H7 (cell line): ENCODE measurements at regions not wholly inside any gene's neighbourhood (a gene's known extent, or its start where the extent isn't known, plus 50 kb on each side); places are given as distances from the start of the nearest gene placed in this dataset.
"Not testable (repeated sequence)": the region's sequence is repeated elsewhere in the genome, so short reads cannot be mapped to it uniquely, and the experiment has no call there.

Source experiments
- DNase-seq: peaks from one replicate; pipeline ENCODE4 v3.0.0; 2012
- H3K27me3 ChIP-seq: 2 replicates; pipeline ENCODE4 v1.6.0; 2011; ENCODE audit warnings: mild to moderate bottlenecking, low read length; ENCODE audit not compliant: control insufficient read depth, insufficient read depth
- H3K36me3 ChIP-seq: replicated peaks from 2 replicates; pipeline ENCODE4 v1.5.1; 2011; ENCODE audit warnings: low read length; ENCODE audit not compliant: control insufficient read depth, insufficient read depth
- H3K4me3 ChIP-seq: 2 replicates; pipeline ENCODE4 v1.5.1; 2011; ENCODE audit warnings: low read depth, mild to moderate bottlenecking, control low read depth, low read length, moderate library complexity; ENCODE audit not compliant: insufficient read depth

DNA sequence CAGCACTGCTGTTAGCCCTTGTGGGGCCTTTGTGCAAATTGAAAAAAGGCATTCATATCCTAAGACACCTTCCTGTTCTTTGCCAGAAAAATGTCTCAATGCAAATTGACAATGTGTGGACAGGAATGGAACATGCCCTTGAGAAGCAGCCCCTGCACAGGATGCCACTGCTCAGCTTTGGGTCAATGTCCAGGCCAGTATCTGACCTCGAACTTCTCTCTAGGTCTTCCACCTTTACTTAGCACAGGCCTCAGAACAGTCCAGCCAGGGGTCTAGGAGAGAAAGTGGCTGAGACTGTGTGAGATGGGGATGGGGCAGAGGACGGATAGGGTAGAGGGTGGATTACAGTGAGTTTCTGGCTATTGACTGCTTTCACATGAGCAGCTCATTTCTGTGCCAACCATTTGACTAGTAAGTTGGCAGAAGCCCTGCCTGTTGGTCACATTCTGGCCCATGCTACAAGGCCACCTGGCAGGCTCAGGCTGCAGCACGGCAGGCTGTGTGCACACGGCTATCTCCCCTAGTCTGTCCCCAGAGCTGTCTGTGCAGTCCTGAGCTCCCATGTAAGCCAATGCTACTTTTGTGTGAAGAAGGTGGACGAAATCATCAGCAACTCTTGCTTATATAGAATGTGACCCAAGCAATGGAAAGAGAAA, 254.5 kb upstream of the PLGLB1 start:
- H3K4me3 ChIP-seq, H3K36me3 ChIP-seq, H3K27me3 ChIP-seq, DNase-seq: not testable (repeated sequence)

DNA sequence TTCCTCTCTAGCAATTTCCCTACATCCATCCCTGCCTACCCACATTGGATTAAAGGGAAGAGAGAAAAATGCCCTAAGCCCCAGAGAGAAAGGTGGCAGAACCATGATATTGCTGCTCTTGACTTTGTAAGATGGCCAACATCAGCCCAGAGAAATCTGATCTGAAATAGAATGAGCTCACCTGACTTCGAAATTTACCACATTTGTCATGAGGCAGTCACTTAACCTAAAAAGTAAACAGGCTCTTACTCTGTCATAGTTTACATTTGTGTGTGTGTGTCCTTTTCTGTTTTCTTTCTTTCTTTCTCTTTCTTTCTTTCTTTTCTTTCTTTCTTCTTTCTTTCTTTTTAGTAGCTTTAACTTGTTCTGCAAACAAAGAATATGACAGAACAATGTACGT, 255.0 kb upstream of the PLGLB1 start:
- not testable (repeated sequence) for DNase-seq, H3K4me3 ChIP-seq, H3K36me3 ChIP-seq, H3K27me3 ChIP-seq

DNA sequence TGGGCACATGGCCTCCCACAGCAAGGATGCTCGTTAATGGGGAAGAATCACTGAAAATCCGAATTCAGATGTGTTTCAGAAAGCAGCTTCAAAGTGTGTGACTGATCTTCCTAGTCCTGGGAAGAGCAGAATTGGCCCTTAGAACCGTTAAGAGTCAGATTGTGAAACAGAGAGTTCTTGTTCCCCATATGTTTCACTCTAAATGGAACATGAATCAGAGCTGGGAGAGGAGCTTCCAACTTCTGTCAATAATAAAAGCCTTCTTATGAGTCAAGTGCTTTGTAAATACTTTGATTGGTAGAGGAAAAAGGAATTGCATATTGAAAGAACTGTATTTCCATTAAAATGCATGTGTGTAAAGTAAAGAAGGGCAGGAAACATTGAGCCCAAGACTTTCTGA, 256.1 kb upstream of the PLGLB1 start:
- H3K36me3 ChIP-seq, H3K27me3 ChIP-seq, H3K4me3 ChIP-seq, DNase-seq: not testable (repeated sequence)

DNA sequence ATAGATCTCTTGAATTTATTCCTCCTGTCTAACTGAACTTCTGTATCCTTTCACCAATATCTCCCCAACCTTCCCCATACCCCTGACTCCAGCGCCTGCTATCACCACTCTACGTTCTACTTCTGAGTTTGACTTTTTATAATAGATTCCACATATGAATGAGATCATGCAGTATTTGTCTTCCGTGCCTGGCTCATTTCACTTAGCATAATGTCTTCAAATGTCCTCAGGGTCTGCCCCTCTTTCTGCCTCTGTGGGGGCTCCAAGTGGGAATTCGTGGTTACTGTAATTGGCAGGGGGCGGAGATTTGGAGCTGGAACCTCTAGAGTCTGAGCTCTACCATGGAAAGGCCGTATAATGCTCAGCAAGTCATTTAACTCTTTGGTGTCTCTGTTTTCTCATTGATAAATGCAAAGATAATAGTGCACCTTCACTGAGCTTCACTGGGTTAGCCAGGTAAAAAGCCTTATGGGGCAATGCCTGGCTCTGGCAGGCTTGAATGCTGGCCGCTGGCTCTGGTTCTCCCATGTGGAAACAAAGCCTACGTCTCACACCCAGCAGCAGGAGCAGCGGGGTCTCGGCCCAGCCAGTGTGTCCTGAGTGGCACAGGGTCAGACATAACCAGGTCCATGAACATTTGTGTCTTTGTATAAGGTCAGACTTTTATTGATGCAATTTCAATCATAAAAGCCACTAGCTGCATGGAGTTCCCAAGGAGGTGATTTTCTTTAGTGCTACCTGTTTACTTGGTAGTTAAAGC, 259.1 kb upstream of the PLGLB1 start:
- not testable (repeated sequence) for H3K27me3 ChIP-seq, DNase-seq, H3K4me3 ChIP-seq, H3K36me3 ChIP-seq

DNA sequence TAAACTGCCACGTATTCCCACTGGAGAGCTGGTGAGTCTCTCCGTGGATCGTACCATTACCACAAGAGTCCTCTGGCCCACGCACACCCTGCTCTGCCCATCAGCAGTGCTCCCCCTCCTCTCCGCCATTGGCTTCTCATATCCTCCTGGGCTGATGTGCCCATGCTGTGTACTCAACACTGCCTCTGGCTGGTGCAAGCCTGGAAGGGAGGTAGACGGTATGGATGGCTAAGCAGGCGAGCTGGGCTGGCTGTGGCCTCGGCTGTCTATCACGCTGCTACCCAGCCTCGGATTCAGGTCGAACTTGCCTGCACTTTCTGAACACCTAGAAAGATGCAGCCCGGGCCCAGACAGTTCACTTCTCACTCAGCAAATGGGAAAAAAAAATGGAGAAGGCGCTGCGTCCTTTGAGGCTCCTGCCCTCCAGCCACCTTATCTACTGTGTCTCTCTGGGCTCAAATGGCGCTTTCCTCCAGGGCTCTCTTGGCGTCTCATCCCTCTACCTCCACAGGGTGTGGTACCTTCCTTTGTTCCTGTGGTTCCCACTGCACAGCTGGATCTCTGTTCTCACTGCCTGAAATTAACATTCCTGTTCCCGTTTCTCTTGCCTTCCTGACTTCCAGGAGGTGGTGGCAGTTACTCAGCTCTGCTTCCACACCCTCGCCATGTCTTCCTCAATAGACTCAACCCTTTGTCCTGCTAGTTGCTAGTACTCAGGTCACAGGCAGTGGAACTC, 262.3 kb upstream of the PLGLB1 start:
- H3K4me3 ChIP-seq, H3K36me3 ChIP-seq, H3K27me3 ChIP-seq: not testable (repeated sequence)
- DNase-seq: peak; percentile 17

DNA sequence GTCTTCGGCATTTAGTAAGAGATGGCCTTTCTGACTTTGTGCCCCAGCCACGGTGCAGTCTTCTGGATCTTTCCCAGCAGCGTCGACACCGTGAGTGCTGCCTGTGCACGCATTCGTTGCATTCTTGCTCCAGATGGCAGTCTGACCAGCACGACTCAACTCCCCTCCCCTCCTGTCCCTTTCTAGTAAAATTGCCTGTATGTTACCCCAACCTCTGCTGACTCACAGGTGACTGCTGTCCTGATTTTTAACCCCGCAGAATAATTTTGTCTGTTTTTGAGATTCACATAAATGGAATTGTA, 262.8 kb upstream of the PLGLB1 start:
- not testable (repeated sequence) for H3K36me3 ChIP-seq, H3K27me3 ChIP-seq, H3K4me3 ChIP-seq, DNase-seq

DNA sequence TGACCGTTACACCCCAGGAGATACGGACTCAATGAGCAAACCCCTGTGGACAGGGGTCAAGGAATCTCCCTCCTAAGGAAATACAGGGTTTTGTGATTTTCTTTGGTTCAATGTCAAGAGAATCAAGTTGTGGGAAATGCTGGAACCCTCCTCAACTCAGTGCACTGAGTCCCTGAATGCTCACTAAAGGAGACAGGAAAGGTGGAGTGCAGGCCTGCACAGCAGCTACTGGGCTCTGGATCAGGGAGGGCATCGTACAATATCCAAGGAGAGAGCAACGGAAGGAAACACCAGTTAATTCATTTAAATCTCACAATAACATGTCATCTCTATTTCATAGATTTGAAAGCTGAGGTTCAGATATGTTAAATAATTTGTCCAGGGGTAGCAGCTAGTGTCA, 263.5 kb upstream of the PLGLB1 start:
- H3K36me3 ChIP-seq, H3K4me3 ChIP-seq, DNase-seq, H3K27me3 ChIP-seq: not testable (repeated sequence)

DNA sequence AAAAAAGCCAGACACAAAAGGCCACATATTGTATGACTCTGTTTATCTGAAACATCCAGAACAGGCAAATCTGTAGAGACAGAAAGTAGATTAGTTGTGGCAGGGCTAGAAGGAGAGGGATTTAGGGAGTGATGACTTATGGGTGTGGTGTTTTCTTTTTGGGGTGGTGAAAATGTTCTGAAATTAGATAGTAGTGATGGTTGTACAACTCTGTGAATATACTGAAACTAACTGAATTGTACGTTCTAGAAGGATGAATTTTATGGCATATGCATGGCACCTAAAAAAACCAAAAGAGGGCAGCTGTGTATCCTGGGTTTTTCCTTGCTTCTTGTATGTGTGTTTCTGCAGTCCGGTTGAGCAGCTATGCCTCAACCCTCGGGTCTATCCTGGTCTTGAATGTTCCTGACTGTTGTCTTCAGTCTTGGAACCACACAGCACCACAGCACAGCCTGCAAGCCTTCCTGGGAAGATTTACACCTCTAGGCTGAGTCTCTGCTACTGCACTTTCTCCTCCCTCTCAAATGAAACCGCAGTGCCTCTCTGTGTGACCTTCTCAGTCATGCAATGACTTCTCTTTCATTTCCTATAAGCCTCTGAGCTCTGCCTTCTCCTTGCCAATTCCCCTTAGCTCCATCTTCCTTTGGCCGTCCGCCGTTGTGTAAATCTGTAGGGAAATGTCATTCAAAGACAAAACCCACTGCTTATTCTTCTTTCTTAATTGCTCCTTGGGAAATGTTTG, 269.1 kb upstream of the PLGLB1 start:
- not testable (repeated sequence) for H3K36me3 ChIP-seq, DNase-seq, H3K4me3 ChIP-seq, H3K27me3 ChIP-seq

DNA sequence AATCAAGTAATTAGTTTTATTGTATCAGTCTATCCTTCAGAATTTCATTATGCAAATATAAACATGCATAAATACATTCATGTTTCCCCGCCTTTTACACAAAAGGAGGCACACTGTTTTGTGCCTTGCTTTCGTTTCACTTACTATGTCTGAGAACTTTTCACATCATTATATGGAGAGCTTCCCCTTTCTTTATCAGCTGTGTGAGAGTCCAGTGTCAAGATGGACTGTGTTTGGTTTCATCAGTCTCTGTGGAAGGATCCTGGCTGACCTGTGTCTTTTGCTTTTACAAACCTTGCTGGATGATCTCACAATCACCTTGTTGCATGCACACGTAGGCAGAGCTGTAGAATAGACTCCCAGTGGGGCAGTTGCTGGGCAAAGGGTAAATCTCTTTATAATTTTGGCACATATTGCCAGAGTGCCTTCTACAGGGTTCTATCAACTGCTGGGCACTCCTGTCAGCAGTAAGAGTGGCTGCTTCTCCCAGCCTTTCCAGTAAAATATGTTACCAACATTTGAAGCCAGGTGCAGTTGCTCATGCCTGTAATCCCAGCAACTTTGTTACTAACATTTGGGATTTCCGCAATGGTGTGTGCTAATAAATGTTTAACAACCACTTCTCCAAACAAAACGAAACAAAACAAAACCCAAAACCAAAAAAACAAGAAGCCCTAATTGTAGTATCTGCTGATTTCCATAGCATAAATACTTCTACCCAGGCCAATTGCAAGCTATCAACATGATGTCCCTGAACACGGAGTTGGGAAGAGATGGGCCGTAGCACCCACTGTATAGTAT, 270.0 kb upstream of the PLGLB1 start:
- not testable (repeated sequence) for H3K4me3 ChIP-seq, H3K36me3 ChIP-seq, H3K27me3 ChIP-seq
- peak; percentile 0 for DNase-seq

DNA sequence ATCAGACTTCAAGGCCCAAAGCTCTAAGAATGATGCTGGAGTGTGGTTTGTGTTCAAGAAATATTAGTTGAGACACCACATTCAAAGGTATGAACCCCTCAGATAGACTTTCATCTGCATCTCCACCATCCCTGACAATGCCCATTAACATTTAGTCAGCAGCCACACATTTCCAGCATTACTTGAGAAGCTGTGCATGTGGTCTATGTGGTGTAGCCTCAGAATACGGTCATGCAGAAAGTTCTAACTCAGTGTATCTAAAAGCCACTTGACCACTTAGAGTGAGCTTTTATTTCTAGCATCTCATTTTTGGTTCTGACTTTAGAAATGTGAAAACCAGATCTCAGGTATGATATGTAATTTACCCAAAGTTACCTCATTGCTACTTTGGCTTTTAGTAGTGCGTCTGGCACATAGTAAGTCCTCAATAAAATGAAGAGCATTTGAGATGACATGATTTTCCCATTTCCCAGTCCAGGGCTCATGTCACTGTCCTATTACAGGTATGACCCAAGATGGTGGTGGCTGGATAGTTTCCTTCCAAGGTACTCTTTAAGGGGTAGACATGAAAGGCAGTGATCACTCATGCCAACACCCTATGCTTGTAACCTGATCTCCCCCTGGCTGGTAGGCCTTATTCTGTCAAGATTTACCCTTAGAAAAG, 272.4 kb upstream of the PLGLB1 start:
- H3K36me3 ChIP-seq, H3K4me3 ChIP-seq, DNase-seq, H3K27me3 ChIP-seq: not testable (repeated sequence)

DNA sequence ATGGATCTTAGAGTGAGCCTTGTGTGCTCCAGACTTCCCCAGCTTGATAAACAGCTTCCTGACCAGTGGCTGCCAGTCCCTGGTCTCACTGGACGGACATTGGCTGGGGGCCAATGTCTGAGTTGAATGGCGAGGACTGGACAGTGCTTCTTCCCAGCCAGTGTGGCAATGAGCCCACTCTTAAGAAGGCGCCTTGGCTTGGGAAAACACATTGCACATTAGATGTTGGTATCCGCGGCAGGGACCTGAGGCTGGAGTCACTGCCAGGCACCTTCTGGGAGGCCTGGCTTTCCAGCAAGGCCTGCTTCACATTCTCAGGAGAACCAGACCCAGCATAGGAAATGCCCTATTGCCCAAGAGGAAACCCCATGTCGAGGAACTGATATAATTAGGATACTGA, 273.5 kb upstream of the PLGLB1 start:
- H3K4me3 ChIP-seq, H3K27me3 ChIP-seq, H3K36me3 ChIP-seq, DNase-seq: not testable (repeated sequence)

DNA sequence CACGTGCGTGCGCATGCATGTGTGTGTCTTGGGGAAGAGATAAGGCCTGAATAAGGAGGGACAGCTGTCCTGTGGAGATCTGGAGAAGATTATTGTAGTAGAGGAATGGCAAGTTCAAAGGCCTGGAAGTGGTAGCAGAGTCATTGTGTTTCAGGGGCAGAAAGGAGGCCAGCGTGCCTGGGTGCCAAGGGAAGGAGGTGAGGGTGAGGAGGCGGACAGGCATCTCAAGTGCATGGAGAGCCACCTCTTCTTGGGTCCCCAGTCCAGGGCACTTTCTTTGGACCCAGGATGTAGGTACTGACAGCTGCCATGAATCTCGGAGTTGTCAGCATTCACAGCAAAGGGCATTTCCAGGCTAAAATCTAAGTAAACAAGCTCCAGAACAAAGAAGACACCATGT, 279.7 kb upstream of the PLGLB1 start:
- H3K27me3 ChIP-seq, H3K4me3 ChIP-seq, DNase-seq, H3K36me3 ChIP-seq: not testable (repeated sequence)

DNA sequence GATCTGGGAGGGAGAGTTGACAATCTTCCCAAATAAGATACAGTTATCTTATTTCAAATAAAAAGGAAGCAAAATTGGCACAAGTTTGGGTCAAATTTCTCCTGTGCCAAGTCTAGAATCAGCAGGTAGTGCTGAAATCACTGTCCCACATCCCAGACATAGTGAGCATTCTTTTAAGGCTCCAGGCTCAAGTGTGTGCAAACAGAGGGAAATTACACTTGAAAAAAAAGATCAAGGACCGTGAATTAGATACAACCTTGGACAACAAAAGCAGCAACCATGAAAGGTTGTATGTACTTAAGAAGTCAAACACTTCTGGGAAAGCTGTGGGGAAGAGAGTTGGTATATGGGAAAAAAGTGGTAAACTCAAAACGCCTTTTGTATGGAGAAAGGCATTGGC, 280.2 kb upstream of the PLGLB1 start:
- not testable (repeated sequence) for H3K27me3 ChIP-seq, DNase-seq, H3K36me3 ChIP-seq, H3K4me3 ChIP-seq

DNA sequence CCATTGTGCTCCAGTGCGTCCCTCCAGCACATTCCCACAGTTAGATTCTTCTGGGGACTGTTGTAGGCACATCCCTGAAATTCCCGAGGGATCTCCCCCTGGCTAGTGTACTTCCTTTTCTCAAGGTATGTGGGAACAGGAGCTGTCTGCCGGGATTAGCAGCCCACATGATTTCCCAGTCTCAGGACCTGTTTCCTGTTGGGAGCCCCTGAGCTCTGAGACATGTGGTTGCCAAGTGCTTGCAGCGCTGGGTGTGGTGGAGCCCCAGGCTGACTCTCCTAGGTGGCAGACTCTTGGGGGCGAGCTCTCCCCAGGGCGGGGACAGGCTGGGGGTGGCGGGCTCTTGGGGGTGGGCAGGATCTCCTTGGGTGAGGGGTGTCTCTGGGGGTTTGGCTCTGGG, 287.0 kb upstream of the PLGLB1 start:
- not testable (repeated sequence) for H3K27me3 ChIP-seq, DNase-seq, H3K4me3 ChIP-seq, H3K36me3 ChIP-seq
